HL-60 (cell line): ENCODE measurements at regions not wholly inside any gene's neighbourhood (a gene's known extent, or its start where the extent isn't known, plus 50 kb on each side); places are given as distances from the start of the nearest gene placed in this dataset.

Source experiments
- DNase-seq, 2 experiments: peaks; one replicate each; pipeline ENCODE4 v3.0.0-alpha.2; 2010 to 2020; ENCODE audit warnings: low read depth in 1 of 2, low spot score in 1 of 2
- H3K27ac ChIP-seq: fragments of 250-450 bp; sonication (Bioruptor Pico); replicated peaks from 2 replicates; pipeline ENCODE4 v1.5.1; 2020; ENCODE audit warnings: mild to moderate bottlenecking, moderate library complexity
- H3K27me3 ChIP-seq: fragments of 250-450 bp; sonication (Bioruptor Pico); 2 replicates; pipeline ENCODE4 v1.5.1; 2021; ENCODE audit warnings: mild to moderate bottlenecking, moderate library complexity; ENCODE audit not compliant: insufficient read depth, poor library complexity, severe bottlenecking
- H3K4me3 ChIP-seq: replicated peaks from 2 replicates; pipeline ENCODE4 v1.5.1; 2011; ENCODE audit warnings: mild to moderate bottlenecking, control low read depth, low read length; ENCODE audit not compliant: insufficient read depth
- CTCF ChIP-seq: IDR thresholded peaks from one replicate; pipeline ENCODE4 v1.5.1; 2011; ENCODE audit warnings: low read length, control low read depth, inconsistent platforms; ENCODE audit not compliant: insufficient read depth
- GABPA ChIP-seq: IDR thresholded peaks from 2 replicates; pipeline ENCODE4 v1.6.1; 2012; ENCODE audit warnings: low read depth
- POLR2AphosphoS5 ChIP-seq: IDR thresholded peaks from 2 replicates; pipeline ENCODE4 v1.6.1; 2012; ENCODE audit warnings: low read depth
- REST ChIP-seq: IDR thresholded peaks from 2 replicates; pipeline ENCODE4 v1.6.1; 2012; ENCODE audit warnings: low read depth; ENCODE audit not compliant: insufficient replicate concordance
- SPI1 ChIP-seq: IDR thresholded peaks from 2 replicates; pipeline ENCODE4 v1.6.1; 2012; ENCODE audit warnings: low read depth, mild to moderate bottlenecking, borderline replicate concordance

GRCh38 chr12:39144613-39145061 is 239.2 kb upstream of the CPNE8 start:
- TF ChIP-seq GABPA (no peak), POLR2AphosphoS5 (no peak)
- no peak overlapping the region for H3K4me3 ChIP-seq
- DNase-seq: no peak

GRCh38 chr12:39138268-39138667 is 232.9 kb upstream of the CPNE8 start:
- Histone ChIP-seq H3K4me3 (no peak overlapping the region), H3K27ac (no peak overlapping the region), H3K27me3 (no peaks in the 10 kb centered on the region)
- TF ChIP-seq SPI1: no peak
- DNase-seq: no peak

More at GRCh38 chr12:39144613-39145061, 239.2 kb upstream of the CPNE8 start:
- H3K27ac ChIP-seq: no peak overlapping the region
- H3K27me3 ChIP-seq: no peaks in the 10 kb centered on the region

- DNase-seq: no peak
- no peak for TF ChIP-seq SPI1
- no peak for TF ChIP-seq CTCF
- TF ChIP-seq GABPA: no peak
- TF ChIP-seq POLR2AphosphoS5: no peak
- no peak for TF ChIP-seq REST
- no peak overlapping the region for H3K27ac ChIP-seq
- H3K27me3 ChIP-seq: no peaks in the 10 kb centered on the region
- H3K4me3 ChIP-seq: no peak overlapping the region
Observed at GRCh38 chr12:39127401-39127800, 222.0 kb upstream of the CPNE8 start.

- DNase-seq: no peak
Observed at GRCh38 chr12:39125566-39125965, 220.2 kb upstream of the CPNE8 start.

More at GRCh38 chr12:39125566-39125965, 220.2 kb upstream of the CPNE8 start:
- H3K27me3 ChIP-seq: no peaks in the 10 kb centered on the region
- TF ChIP-seq POLR2AphosphoS5 (no peak), GABPA (no peak), SPI1 (no peak), CTCF (no peak), REST (no peak)
- H3K27ac ChIP-seq: no peak overlapping the region
- H3K4me3 ChIP-seq: no peak overlapping the region
